ENCODE measurements at regions not wholly inside any gene's neighbourhood (a gene's known extent, or its start where the extent isn't known, plus 50 kb on each side); places are given as distances from the start of the nearest gene placed in this dataset.
"Not testable (repeated sequence)": the region's sequence is repeated elsewhere in the genome, so short reads cannot be mapped to it uniquely, and the experiment has no call there.

DNA sequence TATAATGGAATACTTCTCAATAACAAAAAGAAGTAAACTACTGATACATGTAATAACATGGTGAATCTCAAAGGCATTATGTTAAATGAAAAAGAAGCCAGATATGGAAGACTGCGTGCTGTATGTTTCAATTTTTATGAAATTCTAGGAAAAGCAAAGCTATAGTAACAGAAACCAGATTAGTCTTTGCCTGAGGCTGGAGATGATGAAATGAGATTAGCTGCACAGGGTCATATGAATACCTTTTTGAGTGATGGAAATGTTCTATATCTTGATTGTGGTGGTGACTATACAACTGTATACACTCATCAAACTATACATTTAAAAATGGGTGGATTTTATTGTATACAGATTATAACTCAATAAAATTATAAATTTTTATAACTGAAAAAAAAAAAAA lies 113.5 kb downstream of the TMEM30B start:
- DNase-seq = no peak

DNA sequence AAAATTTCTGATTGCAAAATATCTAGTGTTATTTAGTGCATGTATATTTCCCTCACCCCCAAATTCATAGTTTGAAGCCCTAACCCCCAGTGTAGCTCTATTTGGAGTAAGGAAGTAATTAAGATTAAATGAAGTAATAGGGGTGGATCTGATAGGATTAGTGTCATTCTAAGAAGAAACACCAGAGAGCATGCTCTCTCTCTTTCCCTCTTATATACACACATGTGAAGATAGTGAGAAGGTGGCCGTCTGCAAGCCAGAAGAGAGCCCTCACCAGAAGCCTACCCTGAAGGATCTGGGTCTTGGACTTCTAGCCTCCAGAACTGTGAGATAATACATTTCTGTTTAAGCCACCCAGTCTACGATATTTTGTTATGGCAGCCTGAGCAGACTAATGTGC lies 120.3 kb downstream of the TMEM30B start:
- DNase-seq = no peak

DNA sequence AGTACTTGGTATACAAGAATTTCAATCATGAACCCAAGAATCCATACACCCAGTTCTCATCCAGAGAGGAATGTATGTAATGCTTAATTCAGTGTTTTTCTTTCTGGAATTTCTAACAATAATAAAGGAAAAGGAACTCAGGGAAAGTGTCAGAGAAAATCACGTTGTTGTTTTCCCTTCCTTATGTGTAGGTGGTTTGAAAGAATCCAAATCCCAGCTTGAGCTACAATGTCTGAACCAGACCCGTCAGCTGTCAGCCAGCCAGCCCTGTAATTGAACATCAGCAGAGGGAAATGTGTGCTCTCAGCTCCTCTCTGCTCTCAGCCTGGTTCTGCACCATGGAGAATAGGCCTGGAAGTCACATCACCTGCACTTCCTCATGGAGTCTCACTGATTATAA lies 126.5 kb downstream of the TMEM30B start:
- no peak for DNase-seq

DNA sequence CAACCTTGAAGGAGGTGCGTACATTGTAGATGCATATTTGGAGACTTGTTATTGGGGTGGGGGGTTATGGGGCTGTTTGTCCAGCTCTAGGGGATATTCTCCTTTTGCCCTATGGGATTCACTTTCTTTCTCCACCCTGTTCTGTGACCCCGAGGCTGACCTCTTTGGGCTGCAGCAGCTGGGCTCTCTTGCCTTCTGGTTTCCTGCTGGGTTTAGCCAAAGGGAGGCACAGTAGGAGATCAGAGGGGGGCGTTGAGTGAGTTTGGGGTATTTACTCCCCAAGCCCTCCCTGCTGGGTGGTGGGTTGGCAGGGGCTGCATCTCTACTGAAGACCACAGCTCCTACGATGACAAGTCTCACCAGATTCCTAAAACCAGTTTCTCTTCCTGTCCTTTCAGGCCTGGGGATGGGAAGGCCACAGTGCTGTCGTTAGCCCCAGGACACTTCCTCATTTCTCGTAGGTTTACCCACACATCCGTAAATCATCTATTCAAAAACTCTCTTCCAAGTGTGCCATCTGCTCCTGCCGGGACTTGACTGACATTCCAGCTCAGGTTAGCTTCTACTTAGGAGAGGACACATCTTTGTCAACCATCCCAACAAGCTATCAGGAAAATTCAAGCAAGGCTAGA lies 127.1 kb downstream of the TMEM30B start:
- no peak for DNase-seq

DNA sequence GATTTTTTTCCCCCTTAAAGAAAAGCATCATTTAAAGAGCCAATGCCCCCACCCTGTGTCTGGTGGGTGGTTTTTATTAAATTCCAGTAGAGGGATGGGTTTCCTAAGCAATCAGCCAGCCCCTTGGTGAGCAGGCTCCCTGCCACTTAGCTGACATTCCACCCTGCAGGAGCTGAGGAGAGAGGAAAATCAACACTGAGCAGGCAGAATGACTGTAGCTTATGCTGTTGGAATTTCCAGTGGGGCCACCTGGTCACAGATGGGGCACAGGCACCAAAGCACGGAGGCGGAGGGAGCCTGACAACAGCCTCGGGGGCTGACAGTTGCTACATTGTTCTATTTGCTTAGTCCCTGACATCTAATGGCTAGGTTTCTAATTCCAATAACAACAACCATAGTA lies 127.7 kb downstream of the TMEM30B start:
- DNase-seq = peak; percentile 19 to 22

DNA sequence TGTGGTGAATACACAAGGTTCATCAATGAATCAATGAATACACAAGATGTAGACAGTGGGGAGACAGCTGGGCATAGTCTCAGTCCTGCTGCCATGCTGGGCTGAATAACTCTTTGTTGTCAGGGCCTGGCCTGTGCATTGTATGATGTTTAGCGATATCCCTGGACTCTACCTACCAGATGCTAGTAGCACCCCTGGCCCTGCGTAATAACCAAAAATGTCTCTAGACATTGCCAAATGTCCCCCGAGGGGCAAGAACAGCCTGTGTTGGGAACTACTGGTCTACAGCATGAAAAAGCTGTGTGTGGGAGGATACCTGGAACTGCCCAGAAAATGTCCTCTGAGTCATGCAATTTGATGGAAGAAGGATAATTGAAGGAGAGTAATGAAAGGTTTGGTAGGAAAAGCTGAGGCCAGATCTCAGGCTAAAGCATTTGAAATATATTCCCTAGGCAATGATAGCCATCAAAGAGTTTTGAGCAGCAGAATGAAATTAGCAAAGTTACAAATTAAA lies 128.2 kb downstream of the TMEM30B start:
- no peak for DNase-seq

DNA sequence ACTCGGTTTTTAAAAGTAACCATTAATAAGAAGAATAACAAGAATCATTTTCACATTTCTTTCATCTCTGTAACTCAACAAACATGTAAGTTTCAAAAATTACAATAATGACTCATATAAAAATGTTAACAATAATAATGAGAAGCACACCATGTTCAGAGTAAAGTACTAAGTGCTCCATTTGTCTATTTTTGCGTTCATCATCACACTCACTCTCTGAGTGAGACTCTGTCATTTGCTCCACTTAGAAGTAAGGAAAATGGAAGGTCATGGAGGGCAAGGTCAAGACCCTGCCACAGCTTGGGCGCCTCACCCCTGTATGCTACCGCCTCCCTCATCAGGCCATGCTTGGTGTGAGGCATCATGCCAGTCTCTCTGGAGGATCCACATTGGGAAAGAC lies 129.9 kb downstream of the TMEM30B start:
- no peak for DNase-seq

DNA sequence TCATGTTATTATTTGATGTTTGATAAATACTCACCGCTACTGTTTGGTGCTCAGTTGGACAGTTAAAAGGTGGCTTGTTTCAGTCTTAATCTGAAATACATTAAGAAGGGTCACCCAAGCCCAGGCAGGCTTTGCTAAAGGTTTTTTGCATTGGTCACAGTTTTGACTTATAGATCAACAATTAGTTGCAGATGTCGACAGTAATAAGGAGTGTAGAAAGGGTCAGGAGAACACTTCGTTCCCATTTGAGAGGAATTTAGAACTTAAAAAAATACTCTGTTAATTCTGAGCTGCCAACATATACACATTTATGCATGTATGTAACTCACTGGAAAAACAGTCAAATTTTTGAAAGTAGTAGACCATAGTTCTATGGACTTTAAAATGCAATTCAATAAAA lies 130.3 kb downstream of the TMEM30B start:
- no peak for DNase-seq

DNA sequence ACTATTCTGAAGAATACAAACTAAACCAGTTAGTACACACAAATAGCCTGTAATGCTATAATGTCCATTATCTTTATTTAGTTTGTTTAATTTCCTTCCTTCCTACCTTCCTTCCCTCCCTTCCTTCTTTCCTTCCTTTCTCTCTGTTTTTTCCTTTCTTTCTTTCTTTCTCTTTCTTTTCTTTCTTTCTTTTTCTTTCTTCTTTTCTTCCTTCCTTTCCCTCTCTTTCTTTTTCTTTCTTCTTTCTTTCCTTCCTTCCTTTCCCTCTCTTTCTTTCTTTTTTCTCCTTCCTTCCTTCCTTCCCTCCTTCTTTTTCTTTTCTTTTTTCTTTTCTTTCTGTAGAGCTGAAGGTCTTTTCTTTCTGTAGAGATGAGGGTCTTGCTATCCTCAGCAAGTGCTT lies 131.2 kb downstream of the TMEM30B start:
- no peak for DNase-seq

DNA sequence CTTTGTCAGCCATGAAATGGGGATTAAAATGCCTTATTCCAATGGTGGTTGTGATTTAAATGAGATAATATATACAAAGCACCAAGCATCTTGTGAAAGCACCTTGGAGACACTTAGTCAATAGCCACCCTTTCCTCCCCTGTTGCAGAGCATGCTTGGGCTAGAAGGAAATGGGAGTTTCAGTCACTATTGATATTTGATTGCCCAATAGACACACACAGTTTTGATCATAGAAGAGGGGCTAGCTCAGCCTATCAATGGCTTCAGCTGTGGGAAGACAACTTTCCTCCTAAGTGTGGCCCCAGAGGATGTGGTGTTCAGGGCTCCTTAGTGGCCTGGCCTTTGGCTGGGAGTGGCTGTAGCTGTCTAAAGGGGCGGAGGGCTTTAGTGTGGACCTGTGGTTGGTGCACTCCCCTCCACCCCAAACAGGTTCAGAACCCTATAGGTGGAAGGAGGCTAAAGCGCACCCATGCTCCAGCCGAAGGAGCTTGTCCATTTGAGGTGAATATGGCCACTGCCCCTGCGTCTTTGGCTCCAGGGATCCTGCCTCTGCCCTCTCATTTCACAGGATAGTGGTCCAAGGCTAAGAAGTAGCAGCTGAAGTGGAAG lies 132.3 kb downstream of the TMEM30B start:
- no peak for DNase-seq

DNA sequence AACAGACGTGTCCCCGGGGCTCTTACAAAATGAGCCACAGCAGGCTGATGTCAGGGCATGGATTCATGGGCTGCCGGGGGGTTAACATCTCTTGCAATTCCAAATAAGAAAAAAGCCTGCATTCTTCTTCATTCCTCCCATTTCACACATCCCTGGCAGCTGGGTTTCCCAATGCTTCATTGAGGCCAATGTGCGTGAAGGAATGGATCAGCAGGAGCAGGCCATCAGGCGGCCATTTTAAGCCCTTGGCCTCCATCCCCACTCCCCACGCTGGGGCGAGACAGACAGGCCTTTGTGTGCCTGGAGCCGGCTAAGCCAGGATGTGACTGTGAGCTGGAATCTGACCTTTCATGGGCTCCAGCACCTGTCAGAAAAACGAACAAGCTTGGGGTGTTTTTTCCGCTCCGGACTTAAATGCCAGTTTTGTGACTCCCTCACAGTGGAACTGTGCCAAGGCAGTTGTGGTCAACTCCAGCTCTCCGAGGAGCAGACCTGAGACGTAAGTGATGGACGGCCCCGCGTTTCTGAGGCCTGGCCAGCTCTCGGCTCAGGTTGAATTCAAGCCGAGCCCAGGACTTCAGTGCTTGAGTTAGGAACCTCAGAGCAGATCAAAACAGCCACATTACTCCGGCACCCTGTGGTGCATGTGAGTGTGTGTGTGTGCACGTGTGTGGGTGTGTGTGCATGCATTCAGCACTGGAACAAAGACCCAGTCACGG lies 133.1 kb downstream of the TMEM30B start:
- DNase-seq = peak in 1 of 2 donors; percentile 14

DNA sequence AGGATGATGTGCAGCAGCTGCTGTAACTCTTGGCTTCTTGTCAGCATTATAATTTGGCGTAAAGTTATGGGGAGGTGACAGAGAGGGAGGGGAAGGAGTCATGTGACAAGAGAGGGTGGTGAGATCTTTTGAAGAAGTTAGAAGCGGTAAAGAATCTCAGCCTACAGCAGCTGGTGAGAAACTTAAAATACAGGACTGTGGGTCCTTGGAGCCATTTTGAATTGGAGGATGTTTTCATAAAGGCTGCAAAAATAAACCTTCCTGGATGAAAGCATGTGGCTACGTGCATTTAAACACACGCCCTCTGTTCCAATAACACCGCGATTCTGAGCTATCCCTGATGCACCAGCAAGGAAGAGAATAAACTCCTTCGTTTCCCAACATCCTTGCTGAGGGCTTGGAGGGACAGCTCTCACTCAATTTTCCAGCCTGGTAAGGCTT lies 133.7 kb downstream of the TMEM30B start:
- peak; percentile 45 to 62 for DNase-seq

DNA sequence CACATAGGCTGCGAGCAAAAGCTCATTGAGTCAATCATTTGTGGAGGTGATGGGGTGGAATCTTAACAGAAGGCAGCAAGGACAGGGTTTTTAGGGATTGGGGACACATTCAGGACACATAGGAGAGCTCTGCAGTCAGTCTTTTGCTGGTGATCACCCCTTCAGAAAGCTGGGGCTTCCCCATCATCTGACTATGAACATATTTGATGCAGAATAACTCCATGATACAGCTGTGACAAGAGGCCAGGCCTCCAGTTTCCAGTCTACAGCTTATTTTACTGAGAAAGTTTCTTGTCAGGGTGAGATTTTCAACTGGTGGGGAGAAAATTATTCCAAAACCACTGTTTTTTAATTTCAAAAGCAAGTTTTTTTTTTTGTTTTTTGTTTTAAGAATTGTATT lies 134.2 kb downstream of the TMEM30B start:
- DNase-seq = no peak

DNA sequence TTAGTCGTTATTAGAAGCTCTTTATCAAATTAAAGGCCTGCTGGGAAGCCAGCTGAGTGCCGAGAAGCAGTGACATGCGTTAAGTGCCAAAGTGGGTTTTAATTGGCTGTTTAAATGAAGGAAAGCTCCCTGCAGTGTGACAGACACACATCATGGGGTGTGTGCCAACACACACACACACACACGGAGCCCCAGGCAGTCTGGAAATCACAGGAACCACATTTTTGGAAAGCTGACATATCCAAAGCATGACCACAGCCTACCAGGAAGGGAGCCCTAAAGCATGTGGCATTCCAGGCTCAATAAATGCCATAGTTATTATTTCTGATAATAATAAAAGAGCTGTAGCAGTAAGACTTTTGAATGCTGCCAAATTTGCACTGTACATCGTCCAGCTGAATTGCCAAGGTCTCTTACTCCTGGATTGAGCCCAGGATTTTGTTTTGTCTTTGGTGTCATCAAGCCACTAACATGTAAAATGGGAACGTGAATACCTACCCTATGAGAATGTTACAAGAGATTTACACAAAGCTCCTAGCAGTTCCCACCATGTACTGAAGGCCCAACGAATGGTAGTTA lies 135.1 kb downstream of the TMEM30B start:
- no peak for DNase-seq

DNA sequence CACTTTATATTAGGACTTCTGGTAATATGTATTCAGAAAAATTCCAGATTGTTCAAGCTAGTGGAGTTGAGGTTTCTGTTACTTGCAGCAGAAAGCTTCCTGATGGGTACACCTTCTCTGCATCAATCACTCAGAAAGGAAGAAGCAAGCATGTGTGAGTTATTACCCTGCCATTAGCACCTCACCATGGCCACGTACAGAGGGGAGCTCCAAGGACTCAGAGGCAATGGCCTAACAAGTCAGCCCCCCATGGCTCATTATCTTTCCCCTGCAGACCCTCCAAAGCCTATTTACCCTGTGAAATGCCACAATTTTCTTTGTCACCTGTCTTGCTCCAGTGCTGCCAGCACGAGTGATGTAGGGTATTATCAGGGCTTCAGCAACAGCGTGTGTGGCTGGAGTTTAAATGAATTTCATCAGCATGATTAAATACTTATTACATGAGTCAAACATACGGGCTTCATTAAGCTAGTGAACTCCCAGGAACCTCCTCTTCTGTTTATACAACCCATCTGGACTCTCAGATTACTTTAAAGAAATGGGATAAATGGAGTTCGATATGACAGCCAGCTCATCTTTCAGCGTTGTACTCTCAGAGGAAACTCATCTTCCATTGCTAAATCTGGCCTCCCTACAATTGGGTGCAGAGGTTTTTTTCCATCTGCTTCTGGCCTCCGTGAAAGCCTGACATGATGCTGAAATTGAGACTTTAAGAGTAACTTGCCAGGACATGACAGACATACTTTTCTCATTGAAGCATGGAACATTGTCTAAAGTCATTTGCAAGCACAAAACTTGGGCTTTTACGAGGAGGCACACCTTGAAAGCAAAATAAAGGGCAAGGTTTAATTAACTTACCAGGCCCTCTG lies 135.9 kb downstream of the TMEM30B start:
- peak; percentile 88 to 93 for DNase-seq

DNA sequence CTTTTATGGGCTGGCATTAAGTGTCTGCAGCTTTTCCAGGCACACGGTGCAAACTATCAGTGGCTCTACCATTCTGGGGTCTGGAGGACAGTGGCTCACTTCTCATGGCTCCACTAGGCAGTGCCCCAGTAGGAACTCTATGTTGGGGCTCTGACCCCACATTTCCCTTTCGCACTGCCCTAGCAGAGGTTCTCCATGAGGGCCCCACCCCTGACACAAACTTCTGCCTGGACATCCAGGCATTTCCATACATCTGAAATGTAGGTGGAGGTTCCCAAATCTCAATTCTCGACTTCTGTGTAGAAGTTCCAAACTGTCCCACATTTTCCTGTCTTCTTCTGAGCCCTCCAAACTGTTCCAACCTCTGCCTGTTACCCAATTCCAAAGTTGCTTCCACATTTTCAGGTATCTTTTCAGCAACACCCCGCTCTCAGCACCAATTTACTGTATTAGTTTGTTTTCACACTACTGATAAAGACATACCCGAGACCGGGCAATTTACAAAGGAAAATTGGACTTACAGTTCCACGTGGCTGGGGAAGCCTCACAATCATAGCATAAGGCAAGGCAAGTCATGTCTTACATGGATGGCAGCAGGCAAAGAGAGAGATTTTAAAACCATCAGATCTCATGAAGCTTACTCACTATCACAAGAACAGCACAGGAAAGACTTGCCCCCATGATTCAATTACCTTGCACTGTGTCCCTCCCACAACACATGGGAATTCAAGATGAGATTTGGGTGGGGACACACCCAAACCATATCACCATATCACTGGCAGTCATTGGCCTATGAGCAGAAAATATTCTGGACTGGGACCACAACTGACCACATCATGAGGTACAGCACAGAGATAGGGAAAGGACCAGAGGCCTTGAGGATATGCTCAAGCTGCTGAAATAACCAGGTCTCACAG lies 136.8 kb downstream of the TMEM30B start:
- not testable (repeated sequence) for DNase-seq

DNA sequence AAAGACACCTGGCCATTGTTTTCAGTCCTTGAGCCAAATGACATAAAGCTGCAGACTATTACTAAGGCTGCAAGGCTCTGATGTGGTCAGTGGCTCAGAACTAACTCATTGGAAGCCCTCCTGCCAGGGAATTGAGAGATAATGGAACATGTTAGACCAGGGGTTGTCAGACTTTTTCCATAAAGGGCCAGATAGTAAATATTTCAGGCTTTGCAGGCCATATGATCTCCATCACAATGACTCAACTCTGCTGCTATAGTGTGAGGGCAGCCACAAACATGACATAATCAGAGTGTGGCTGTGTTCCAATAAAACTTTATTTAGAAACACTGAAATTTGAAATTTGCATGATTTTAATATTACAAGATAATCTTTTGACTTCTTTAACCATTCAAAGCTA lies 140.3 kb downstream of the TMEM30B start:
- no peak for DNase-seq

DNA sequence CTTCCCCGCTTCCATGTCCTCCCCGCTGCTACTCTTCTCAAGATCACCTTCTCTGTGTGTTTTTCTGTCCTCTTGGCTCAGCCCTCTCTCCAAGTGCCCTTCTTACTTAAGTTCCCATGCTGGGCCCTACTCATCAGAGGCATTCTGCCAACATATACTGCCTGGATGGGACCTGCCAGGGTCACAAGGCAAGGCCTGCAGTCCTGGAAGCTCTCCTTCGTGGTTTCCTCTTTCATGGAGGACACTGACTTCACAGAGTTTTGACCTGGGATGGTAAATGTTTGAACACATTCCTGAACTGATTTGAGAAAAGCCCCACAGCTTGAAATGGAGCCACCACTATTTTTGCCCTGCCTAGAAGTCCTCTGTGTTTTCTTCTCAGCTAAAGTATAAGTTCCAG lies 140.9 kb downstream of the TMEM30B start:
- DNase-seq = no peak

DNA sequence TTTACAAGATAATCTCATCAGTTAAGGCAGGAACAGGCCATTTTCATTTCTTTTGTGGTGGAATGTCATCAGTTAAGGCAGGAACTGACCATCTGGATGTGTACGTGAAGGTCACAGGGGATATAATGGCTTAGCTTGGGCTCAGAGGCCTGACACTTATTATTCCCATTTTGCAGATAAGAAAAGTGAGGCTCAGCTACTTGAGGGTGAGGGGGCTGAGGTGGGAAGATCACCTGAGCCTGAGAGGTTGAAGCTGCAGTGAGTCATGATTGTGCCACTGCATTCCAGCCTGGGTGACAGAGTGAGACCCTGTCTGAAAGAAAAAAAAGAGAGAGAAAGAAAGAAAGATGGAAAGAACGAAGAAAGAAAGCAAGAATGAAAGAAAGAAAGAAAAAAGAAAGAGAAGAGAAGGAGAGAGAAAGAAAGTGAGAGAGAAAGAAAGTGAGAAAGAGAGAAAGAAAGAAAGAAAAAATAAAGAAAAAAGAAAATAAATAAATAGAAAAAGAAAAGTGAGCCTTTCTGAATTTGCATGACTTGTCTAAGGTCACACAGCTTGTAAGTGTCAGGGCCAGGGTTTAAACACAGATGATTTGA lies 142.0 kb downstream of the TMEM30B start:
- DNase-seq = no peak

DNA sequence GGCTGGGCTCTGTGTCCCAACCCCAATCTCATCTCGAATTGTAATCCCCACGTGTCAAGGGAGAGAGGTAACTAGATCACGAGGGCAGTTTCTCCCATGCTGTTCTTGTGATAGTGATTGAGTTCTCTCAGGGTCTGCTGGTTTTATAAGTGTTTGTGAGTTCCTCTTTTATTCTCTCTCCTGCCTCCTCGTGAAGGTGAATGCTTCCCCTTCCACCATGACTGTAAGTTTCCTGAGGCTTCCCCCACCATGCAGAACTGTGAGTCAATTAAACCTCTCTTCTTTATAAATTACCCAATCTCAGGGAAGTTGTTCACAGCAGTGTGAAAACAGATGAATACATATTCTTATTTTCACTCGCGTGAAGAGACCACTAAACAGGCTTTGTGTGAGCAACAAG lies 148.2 kb downstream of the TMEM30B start:
- no peak for DNase-seq
